ENCODE measurements at regions not wholly inside any gene's neighbourhood (a gene's known extent, or its start where the extent isn't known, plus 50 kb on each side); places are given as distances from the start of the nearest gene placed in this dataset.

- Histone ChIP-seq H4K20me1 (ENCODE audit: control insufficient read depth, insufficient read depth, low read depth, low read length) (no peaks in the 10 kb centered on the region), H3K4me2 (ENCODE audit: low read length) (no peak overlapping the region), H3K27ac (ENCODE audit: low read depth, low read length) (no peak overlapping the region), H3K9me2 (replicated peaks; ENCODE audit: control insufficient read depth, low read length) (no peaks in the 10 kb centered on the region), H3K27me3 (ENCODE audit: control insufficient read depth, low read length) (no peaks in the 10 kb centered on the region), H3K4me3 (ENCODE audit: low read length) (no peak overlapping the region), H3F3A (ENCODE audit: control insufficient read depth, insufficient read depth) (no peaks in the 10 kb centered on the region), H3K79me2 (ENCODE audit: control insufficient read depth, low read length) (no peaks in the 10 kb centered on the region), H3K9me3 (ENCODE audit: control insufficient read depth, insufficient read depth, low read length) (no peaks in the 10 kb centered on the region), H3K36me3 (ENCODE audit: control insufficient read depth, low read length) (no peaks in the 10 kb centered on the region), H3K4me1 (ENCODE audit: control insufficient read depth, low read length) (no peaks in the 10 kb centered on the region)
- no peak for TF ChIP-seq EZH2phosphoT487 (IDR thresholded peaks at IDR 0.05; ENCODE audit: borderline replicate concordance, low read length)
- TF ChIP-seq, protein P1, sequence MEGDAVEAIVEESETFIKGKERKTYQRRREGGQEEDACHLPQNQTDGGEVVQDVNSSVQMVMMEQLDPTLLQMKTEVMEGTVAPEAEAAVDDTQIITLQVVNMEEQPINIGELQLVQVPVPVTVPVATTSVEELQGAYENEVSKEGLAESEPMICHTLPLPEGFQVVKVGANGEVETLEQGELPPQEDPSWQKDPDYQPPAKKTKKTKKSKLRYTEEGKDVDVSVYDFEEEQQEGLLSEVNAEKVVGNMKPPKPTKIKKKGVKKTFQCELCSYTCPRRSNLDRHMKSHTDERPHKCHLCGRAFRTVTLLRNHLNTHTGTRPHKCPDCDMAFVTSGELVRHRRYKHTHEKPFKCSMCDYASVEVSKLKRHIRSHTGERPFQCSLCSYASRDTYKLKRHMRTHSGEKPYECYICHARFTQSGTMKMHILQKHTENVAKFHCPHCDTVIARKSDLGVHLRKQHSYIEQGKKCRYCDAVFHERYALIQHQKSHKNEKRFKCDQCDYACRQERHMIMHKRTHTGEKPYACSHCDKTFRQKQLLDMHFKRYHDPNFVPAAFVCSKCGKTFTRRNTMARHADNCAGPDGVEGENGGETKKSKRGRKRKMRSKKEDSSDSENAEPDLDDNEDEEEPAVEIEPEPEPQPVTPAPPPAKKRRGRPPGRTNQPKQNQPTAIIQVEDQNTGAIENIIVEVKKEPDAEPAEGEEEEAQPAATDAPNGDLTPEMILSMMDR (IDR thresholded peaks at IDR 0.05; ENCODE audit: low read depth, low read length, poor library complexity, severe bottlenecking): no peak
These were observed 340.3 kb upstream of the SNX7 start for GRCh38 chr1:98321191-98321590.

DNA sequence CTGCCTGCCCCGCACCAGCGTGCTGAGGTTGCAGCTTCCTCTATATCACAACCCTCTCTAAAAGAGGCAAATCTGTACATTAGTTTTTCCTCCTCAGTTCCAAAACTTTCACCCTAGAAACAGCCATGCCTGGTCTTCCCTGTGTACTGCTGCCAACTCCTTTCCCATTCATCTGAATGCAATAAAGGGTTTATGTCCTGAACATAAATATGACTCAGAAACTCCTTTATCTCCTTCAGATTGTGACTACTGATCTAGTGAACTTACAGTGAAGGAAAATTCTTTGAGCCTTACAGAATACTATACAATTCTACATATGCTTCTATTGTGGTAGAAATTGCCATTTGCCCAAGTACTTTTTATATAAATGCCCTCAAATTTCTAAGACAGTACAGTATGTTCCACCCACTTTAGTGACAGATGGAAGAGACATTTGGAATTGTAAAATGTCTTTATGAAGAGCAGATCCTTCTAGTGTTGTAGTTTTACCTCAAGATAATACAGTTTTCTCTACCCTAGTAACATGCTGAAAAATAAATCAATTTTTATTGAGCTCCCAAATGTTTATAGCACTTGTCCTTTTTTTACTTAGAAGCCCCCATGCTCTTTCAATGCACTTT lies 345.1 kb upstream of the SNX7 start:
- Histone ChIP-seq H3K9me3 (ENCODE audit: control insufficient read depth, insufficient read depth, low read length) (no peaks in the 10 kb centered on the region), H3K4me3 (ENCODE audit: low read length) (no peak overlapping the region), H3K27me3 (ENCODE audit: control insufficient read depth, low read length) (no peaks in the 10 kb centered on the region), H4K20me1 (ENCODE audit: control insufficient read depth, insufficient read depth, low read depth, low read length) (no peaks in the 10 kb centered on the region), H3K36me3 (ENCODE audit: control insufficient read depth, low read length) (no peaks in the 10 kb centered on the region), H3K4me2 (ENCODE audit: low read length) (no peak overlapping the region), H3K4me1 (ENCODE audit: control insufficient read depth, low read length) (no peaks in the 10 kb centered on the region), H3F3A (ENCODE audit: control insufficient read depth, insufficient read depth) (no peaks in the 10 kb centered on the region), H3K9me2 (replicated peaks; ENCODE audit: control insufficient read depth, low read length) (no peaks in the 10 kb centered on the region), H3K27ac (ENCODE audit: low read depth, low read length) (no peak overlapping the region), H3K79me2 (ENCODE audit: control insufficient read depth, low read length) (no peaks in the 10 kb centered on the region)
- TF ChIP-seq, protein P1 (IDR thresholded peaks at IDR 0.05; ENCODE audit: low read depth, low read length, poor library complexity, severe bottlenecking): no peak
- TF ChIP-seq EZH2phosphoT487 (IDR thresholded peaks at IDR 0.05; ENCODE audit: borderline replicate concordance, low read length): no peak

DNA sequence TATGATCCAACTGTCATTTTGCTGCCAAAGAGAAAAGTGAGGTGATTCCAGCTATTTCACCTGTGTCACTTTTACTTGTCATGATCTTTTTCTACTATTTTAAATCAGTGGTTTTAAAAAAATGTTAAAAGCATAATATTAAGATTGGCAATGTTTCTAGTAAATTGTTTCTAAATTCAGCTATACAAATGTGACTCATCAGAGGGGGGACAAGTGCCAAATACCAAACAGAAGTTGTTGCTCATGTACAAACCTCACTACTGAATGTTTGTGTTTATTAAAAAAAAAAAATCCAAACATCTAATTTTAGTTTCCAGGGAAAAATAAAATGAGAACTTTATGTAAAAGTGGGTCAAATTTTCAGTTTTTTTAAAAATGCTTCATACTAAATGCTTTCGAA lies 346.2 kb upstream of the SNX7 start:
- no peaks in the 10 kb centered on the region for H3K9me2 ChIP-seq (replicated peaks; ENCODE audit: control insufficient read depth, low read length)
- H3F3A ChIP-seq (ENCODE audit: control insufficient read depth, insufficient read depth): no peaks in the 10 kb centered on the region
- no peak overlapping the region for H3K4me3 ChIP-seq (ENCODE audit: low read length)
- no peaks in the 10 kb centered on the region for H3K36me3 ChIP-seq (ENCODE audit: control insufficient read depth, low read length)
- no peaks in the 10 kb centered on the region for H4K20me1 ChIP-seq (ENCODE audit: control insufficient read depth, insufficient read depth, low read depth, low read length)
- no peak overlapping the region for H3K4me2 ChIP-seq (ENCODE audit: low read length)
- TF ChIP-seq, protein P1 (IDR thresholded peaks at IDR 0.05; ENCODE audit: low read depth, low read length, poor library complexity, severe bottlenecking): no peak
- no peak for TF ChIP-seq EZH2phosphoT487 (IDR thresholded peaks at IDR 0.05; ENCODE audit: borderline replicate concordance, low read length)
- H3K9me3 ChIP-seq (ENCODE audit: control insufficient read depth, insufficient read depth, low read length): no peaks in the 10 kb centered on the region
- H3K79me2 ChIP-seq (ENCODE audit: control insufficient read depth, low read length): no peaks in the 10 kb centered on the region
- H3K4me1 ChIP-seq (ENCODE audit: control insufficient read depth, low read length): no peaks in the 10 kb centered on the region
- H3K27ac ChIP-seq (ENCODE audit: low read depth, low read length): no peak overlapping the region
- H3K27me3 ChIP-seq (ENCODE audit: control insufficient read depth, low read length): no peaks in the 10 kb centered on the region

All from DOHH2 (cell line).